Activated CD4-positive, alpha-beta T cell treated with anti-CD3 and anti-CD28 coated beads, Interleukin-2, amount 10 ng/mL, durations not matched to agents 7 days and 5 days (primary cell): ENCODE measurements at regions not wholly inside any gene's neighbourhood (a gene's known extent, or its start where the extent isn't known, plus 50 kb on each side); places are given as distances from the start of the nearest gene placed in this dataset.

ENCODE experiments used
- CTCF ChIA-PET: fragments of 350-600 bp; sonication (Branson Sonifier 250); formaldehyde crosslinking; loops from one replicate; lab custom pipeline; 2021; ENCODE audit warnings: antibody characterized with exemption; lab: Charles Lee
- POLR2A ChIA-PET: fragments of 350-600 bp; sonication (Branson Sonifier 250); formaldehyde crosslinking; loops from one replicate; lab custom pipeline; 2021; ENCODE audit warnings: antibody characterized with exemption; lab: Charles Lee
- DNase-seq: peaks from one replicate; pipeline ENCODE4 v3.0.0-alpha.2; 2020
- H3K27ac Mint-ChIP-seq: one replicate; pipeline ENCODE4 v1.8.0; 2021; ENCODE audit warnings: mild to moderate bottlenecking, moderate library complexity, mixed read lengths
- H3K27me3 Mint-ChIP-seq: one replicate; pipeline ENCODE4 v1.8.0; 2021; ENCODE audit warnings: mixed read lengths
- H3K36me3 Mint-ChIP-seq: one replicate; pipeline ENCODE4 v1.8.0; 2021; ENCODE audit warnings: low read depth, mixed read lengths
- H3K4me1 Mint-ChIP-seq: one replicate; pipeline ENCODE4 v1.8.0; 2021; ENCODE audit warnings: mixed read lengths
- H3K4me3 Mint-ChIP-seq: one replicate; pipeline ENCODE4 v1.8.0; 2021; ENCODE audit warnings: mild to moderate bottlenecking, moderate library complexity, mixed read lengths
- H3K9me3 Mint-ChIP-seq: one replicate; pipeline ENCODE4 v1.8.0; 2021; ENCODE audit warnings: mixed read lengths

DNA sequence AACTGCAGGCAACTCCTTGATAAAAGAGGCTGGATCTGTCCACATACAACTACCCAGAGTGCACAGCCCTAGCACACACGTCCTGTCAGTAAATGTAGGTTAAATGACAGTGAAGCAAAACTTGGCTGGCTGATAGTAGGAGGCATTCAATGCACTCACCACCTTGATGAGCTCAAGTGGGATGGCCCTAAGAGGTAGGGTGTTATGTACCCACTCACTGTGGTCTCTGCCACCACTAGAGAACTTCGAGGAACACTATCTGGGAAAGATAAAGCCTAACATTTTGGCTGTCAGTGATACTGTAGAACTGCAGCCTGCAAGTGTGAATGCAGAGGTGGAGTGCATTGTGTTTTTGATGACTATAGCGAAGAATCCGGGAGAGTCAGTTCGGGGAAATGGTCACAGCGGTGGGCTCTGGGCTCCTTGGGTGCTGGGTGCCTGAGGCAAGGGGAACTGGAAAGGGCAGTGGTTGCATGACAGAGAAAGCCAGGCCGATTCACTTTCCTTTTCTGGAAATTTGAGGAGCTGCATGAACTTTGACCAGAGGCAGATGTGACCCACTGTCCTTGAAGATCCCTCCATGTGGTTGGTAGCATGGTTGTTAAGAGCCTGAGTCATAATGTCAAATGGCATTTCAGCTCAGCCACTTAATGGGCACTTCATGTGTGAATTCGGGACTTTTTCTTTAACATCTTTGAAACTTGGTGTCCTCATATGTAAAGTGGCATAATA is 93.1 kb upstream of the ZPBP start:
- Mint-ChIP-seq H3K4me1 (peaks cover 13% of the 10 kb centered on the region), H3K9me3 (peaks cover 7% of the 10 kb centered on the region), H3K36me3 (peaks cover 3% of the 10 kb centered on the region), H3K27ac (peak overlapping the region; percentile 6), H3K27me3 (peaks cover 7% of the 10 kb centered on the region), H3K4me3 (no peak overlapping the region)
- DNase-seq = no peak
- ChIA-PET POLR2A (no interaction called here), CTCF (interaction anchor here (0.6 to 2.3 kb wide), 6 partner anchors 12 to 182 kb away, joined by 3 to 7 read pairs (median 4); no protein-coding TSS in a partner anchor)

DNA sequence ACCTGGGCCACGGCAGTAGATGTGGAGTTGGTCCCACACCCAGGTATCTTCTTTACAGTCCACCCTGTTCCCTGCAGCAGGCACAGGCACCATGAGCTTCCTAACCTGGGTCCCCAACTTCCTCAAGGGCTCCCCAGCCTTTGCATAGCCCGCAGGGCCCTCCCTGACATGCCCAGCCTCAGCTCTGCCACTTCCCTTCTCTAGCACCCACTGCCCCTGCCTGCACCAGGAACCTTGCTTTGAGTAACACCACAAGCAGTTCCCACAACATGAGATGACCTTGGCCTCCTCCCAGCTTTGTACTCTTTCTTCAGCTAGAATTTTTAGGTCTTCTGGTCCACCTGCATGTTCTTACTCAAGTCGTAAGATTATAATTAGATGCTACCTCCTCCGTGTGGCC is 92.2 kb upstream of the ZPBP start:
- CTCF ChIA-PET = interaction anchor here (1.9 kb wide), 1 partner anchor 29 kb away, joined by 5 read pairs; no protein-coding TSS in a partner anchor
- peaks cover 7% of the 10 kb centered on the region for H3K9me3 Mint-ChIP-seq
- no peaks in the 10 kb centered on the region for H3K36me3 Mint-ChIP-seq
- H3K27me3 Mint-ChIP-seq = peaks cover 3% of the 10 kb centered on the region
- POLR2A ChIA-PET = no interaction called here
- no peak overlapping the region for H3K27ac Mint-ChIP-seq
- DNase-seq = no peak
- H3K4me3 Mint-ChIP-seq = no peak overlapping the region
- peaks cover 13% of the 10 kb centered on the region for H3K4me1 Mint-ChIP-seq

DNA sequence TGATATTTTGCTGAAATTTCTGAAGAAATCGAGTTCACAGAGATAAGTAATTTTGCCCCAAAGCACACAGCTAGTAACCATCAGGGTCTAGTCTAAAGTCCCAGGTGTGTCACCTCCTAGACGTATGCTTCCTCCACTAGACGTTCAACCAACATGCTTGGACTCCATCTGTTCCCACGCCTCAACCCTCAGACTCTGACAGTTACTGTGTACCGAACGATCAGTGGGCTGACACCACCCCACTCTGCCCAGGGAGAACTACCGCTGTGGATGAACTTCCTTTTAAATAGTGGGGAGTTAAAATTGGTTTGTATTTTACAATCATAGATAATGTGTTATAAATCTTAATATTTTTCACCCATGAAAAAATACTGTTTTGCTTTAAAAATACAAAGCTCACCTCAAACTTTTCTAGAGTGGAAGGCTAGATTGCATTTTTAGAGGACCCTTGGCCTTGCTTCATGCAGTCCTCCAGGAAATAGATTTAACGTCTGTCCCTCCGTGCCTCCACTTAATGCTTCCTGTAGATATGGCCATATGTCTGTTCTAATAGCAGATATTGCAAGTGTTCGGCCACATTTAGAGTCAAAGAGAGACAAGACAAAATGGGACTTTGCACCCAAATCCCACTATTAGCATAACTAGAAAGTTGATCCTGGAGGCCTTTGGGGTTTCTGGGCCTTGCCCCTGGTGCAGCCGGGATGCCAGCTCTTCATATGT is 91.4 kb upstream of the ZPBP start:
- Mint-ChIP-seq H3K4me3 (no peak overlapping the region), H3K9me3 (peaks cover 2% of the 10 kb centered on the region), H3K27me3 (peaks cover 7% of the 10 kb centered on the region), H3K4me1 (peaks cover 9% of the 10 kb centered on the region), H3K27ac (no peak overlapping the region), H3K36me3 (no peaks in the 10 kb centered on the region)
- ChIA-PET CTCF (interaction anchor here (0.6 to 1.9 kb wide), 4 partner anchors 10 to 176 kb away, joined by 3 to 5 read pairs (median 4); no protein-coding TSS in a partner anchor), POLR2A (no interaction called here)
- DNase-seq = no peak

DNA sequence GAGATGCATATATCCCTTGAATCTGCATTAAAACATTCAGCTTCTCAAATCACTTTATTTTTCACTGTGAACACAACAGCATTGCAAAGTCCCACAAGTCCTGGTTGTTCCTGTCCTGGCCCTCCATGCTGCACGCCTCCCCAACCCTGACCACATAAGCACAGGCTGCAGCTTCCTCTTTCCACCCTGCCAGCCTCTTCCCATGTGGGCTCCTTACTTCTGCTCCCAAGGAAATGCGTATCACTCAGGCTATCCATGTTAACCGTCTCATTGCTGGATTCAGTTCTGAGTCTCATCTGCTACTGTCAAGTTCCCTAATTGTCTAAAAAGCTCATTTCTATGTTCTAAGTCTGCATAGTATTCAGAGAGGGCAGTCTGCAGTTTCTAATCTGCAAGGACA is 89.7 kb upstream of the ZPBP start:
- POLR2A ChIA-PET = no interaction called here
- H3K27ac Mint-ChIP-seq = no peak overlapping the region
- CTCF ChIA-PET = interaction anchor here (0.8 to 1.5 kb wide), 6 partner anchors 8 to 178 kb away, joined by 3 to 4 read pairs (median 4); no protein-coding TSS in a partner anchor
- no peaks in the 10 kb centered on the region for H3K36me3 Mint-ChIP-seq
- H3K4me3 Mint-ChIP-seq = no peak overlapping the region
- no peaks in the 10 kb centered on the region for H3K9me3 Mint-ChIP-seq
- H3K4me1 Mint-ChIP-seq = peaks cover 8% of the 10 kb centered on the region
- H3K27me3 Mint-ChIP-seq = peaks cover 14% of the 10 kb centered on the region
- DNase-seq = no peak

DNA sequence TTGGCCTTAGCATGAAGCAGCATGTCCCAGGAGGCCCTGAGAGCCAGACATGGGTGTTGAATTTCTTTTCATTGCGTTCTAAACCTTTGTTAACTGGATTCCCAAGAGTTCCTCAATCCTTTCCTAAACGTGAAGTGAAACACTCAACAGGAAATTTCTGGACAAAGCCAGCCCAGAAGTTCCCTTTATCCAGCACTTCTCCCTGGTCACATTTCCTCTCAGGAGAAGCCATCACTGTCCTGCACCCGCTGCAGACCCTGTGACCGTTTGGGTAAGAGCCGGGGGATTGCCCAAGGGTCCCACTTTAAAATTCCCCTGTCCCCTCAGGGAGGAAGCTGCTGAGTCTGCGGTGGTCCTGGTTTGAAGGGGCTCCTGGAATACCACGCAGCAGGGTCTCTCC is 88.0 kb upstream of the ZPBP start:
- H3K4me1 Mint-ChIP-seq = peaks cover 8% of the 10 kb centered on the region
- no peak for DNase-seq
- H3K27ac Mint-ChIP-seq = no peak overlapping the region
- H3K9me3 Mint-ChIP-seq = no peaks in the 10 kb centered on the region
- no peak overlapping the region for H3K4me3 Mint-ChIP-seq
- H3K36me3 Mint-ChIP-seq = no peaks in the 10 kb centered on the region
- CTCF ChIA-PET = interaction anchor here (0.6 to 1.5 kb wide), 2 partner anchors 88 to 150 kb away, joined by 3 to 4 read pairs; partner anchors contain the start of gene ZPBP
- H3K27me3 Mint-ChIP-seq = peaks cover 19% of the 10 kb centered on the region
- POLR2A ChIA-PET = no interaction called here

DNA sequence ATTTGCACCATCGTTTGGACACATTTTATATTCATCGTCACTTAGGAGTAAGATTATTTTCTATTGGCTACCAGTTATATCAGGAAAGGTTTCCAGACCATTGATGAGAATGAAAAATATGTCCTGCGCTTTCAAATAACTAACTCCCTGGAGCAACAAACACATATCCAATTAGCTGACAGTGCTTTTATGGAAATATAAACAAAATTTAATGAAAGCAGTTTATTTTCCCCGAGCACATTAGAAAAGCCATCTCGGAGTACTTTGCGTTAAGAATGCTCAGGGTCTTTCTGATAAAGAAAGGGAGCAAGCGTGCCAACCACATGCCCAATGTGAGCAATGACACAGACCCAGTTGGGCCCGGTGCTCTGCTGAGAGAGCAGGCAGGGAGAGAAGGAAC is 85.1 kb upstream of the ZPBP start:
- no peak for DNase-seq
- no peaks in the 10 kb centered on the region for H3K4me1 Mint-ChIP-seq
- no peak overlapping the region for H3K4me3 Mint-ChIP-seq
- POLR2A ChIA-PET = no interaction called here
- H3K27me3 Mint-ChIP-seq = peaks cover 21% of the 10 kb centered on the region
- H3K36me3 Mint-ChIP-seq = peaks cover 2% of the 10 kb centered on the region
- CTCF ChIA-PET = interaction anchor here (2.2 kb wide), 1 partner anchor 28 kb away, joined by 6 read pairs; no protein-coding TSS in a partner anchor
- H3K9me3 Mint-ChIP-seq = no peaks in the 10 kb centered on the region
- H3K27ac Mint-ChIP-seq = no peak overlapping the region

DNA sequence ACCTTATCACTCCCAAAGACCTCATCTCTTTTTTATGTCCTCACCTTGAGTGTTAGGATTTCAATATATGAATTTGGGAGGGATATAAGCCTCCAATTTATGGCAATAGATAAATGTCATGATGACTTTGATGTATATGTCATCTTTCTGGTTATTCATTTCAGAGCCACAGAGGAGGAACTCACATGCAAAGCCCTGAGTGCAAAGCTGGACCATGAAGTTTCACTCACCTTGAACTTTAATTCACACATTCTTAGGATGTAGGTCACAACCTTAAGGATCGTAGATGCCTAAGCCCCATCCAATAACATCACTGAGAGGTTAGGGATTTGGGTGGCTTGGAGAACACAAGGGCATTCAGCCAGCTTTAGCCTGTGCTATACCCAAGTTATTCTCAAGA is 81.9 kb upstream of the ZPBP start:
- no peaks in the 10 kb centered on the region for H3K9me3 Mint-ChIP-seq
- POLR2A ChIA-PET = no interaction called here
- peaks cover 2% of the 10 kb centered on the region for H3K36me3 Mint-ChIP-seq
- DNase-seq = no peak
- H3K27ac Mint-ChIP-seq = no peak overlapping the region
- H3K4me3 Mint-ChIP-seq = no peak overlapping the region
- H3K4me1 Mint-ChIP-seq = no peaks in the 10 kb centered on the region
- peaks cover 33% of the 10 kb centered on the region for H3K27me3 Mint-ChIP-seq
- CTCF ChIA-PET = interaction anchor here (1.2 to 2.4 kb wide), 3 partner anchors 9 to 31 kb away, joined by 3 to 7 read pairs (median 4); no protein-coding TSS in a partner anchor

DNA sequence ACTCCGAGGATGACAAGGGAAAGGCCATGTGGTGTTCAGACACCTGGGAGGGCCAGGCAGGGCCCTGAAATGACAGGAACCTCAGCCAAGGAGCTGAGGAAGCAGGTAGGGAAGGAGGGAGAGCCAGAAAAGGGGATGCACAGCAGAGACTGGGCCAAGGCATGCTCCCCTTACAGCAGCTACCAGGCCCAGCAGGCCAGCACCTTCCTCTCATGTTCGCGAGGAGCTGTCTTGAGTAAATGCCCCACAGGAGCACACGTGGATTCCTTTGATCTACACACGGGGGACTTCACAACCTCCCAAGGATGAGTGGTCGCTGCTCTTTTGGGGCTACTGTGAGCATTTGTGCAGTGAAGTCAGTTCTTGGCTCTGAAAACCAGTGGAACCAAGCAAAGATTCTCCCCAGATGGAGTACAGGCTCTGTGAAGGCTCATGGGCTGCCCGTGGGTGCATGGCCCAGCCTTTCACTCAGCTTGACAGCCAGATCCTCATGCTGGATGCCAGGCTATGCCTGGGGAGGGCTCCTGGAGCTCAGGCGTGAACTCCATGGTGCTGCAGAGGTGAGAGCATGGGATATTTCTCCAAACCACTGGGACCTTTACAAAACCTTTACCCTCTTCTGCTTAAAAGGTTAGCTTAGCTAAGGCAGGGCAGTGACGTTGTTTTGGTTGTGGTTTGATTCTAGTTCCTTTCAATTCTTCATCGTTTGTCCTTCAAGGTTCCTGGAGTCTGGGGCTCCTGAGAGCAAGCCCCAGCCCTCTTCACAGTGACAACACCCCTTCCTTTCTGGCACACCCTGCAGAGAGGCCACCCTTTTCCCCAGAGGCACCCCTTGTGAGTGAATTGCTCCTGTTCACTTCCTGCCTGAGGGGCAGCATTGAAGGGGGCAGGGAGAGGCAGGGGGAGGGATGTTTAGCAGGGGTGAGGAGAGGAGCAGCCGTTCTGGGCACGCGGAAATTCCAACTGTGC is 74.2 kb upstream of the ZPBP start:
- Mint-ChIP-seq H3K36me3 (peaks cover 2% of the 10 kb centered on the region), H3K27me3 (peaks cover 10% of the 10 kb centered on the region), H3K9me3 (no peaks in the 10 kb centered on the region), H3K27ac (peak overlapping the region; percentile 91), H3K4me3 (no peak overlapping the region), H3K4me1 (peaks cover 61% of the 10 kb centered on the region)
- ChIA-PET POLR2A (no interaction called here), CTCF (interaction anchor here (1.3 kb wide), 1 partner anchor 14 kb away, joined by 7 read pairs; no protein-coding TSS in a partner anchor)
- peak; percentile 44 for DNase-seq

DNA sequence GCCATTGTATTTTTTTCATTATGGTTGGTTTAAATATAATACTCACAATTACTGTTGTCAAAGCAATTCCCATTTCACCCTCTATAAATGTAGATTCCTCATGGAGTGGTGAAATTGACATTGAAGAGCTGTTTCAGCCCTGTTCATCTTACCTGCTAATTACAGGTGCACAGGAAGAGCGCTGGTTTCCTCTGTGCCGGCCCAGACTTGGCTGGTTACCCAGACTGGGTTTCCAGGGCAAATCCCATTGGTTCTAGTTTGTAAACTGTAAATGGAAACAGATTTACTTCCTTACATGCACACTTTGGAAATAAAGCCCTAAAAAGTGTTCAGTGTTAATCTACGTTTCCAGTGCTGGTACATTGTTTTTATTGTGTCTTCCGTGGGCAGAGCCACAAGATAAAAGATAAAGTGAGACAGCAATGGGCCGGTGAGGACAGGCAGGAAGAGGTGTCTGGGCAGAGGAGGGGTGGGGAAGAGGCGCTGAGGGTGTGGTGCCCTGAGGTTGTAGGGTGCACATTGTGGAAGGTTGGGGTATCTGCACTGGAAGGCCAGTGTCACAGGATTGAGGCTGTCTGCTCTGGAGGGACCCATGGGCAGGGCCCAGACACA is 71.6 kb upstream of the ZPBP start:
- H3K27me3 Mint-ChIP-seq = no peaks in the 10 kb centered on the region
- peaks cover 2% of the 10 kb centered on the region for H3K9me3 Mint-ChIP-seq
- ChIA-PET CTCF (interaction anchor here (2.6 kb wide), 1 partner anchor 17 kb away, joined by 9 read pairs; no protein-coding TSS in a partner anchor), POLR2A (no interaction called here)
- peaks cover 72% of the 10 kb centered on the region for H3K4me1 Mint-ChIP-seq
- peaks cover 2% of the 10 kb centered on the region for H3K36me3 Mint-ChIP-seq
- H3K4me3 Mint-ChIP-seq = peak overlapping the region; percentile 49
- peak; percentile 54 for DNase-seq
- H3K27ac Mint-ChIP-seq = peak overlapping the region; percentile 81

DNA sequence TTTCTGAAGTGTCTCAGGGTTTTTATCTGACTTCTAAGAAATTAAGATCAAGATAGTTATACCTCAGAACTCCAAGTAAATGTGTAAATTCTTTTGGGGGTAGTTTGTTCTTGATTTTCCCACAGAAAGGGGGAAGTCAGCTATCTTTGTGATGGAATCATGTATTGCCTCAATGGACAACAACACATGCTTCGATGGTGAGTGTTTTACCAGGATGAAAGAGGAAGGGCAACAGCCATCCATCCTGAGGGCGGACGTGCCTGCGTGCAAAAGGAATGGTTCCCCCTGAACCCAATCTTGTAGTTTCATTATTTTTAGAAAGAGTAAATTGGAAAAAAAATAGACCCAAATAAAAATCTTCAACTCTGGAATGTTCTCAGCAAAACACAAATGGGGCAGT is 67.2 kb upstream of the ZPBP start:
- H3K4me3 Mint-ChIP-seq = no peak overlapping the region
- POLR2A ChIA-PET = no interaction called here
- H3K9me3 Mint-ChIP-seq = peaks cover 2% of the 10 kb centered on the region
- no peak for DNase-seq
- peaks cover 55% of the 10 kb centered on the region for H3K4me1 Mint-ChIP-seq
- peaks cover 2% of the 10 kb centered on the region for H3K36me3 Mint-ChIP-seq
- H3K27me3 Mint-ChIP-seq = no peaks in the 10 kb centered on the region
- H3K27ac Mint-ChIP-seq = no peak overlapping the region
- CTCF ChIA-PET = no interaction called here

DNA sequence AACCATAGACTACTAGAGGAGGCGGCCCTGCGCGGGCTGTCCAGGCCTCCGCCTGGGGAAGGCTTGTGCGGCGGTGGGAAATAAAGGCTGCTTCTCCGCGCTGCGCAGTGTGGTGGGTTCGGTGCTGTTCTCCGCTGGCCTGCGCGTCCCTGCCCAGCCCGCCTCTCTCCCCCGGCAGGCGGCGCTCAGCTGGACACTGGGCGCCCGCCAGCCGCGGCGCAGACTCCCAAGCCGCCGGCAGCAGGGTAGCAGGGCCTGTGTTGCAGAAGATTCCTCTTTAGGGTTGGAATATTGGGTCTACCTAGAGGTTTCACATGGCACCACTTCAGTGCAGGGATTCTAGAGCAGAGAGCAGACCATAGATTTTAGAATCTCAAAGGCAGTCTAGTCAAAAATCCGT is 66.1 kb upstream of the ZPBP start:
- POLR2A ChIA-PET = no interaction called here
- no peaks in the 10 kb centered on the region for H3K27me3 Mint-ChIP-seq
- no peak for DNase-seq
- H3K36me3 Mint-ChIP-seq = peaks cover 2% of the 10 kb centered on the region
- H3K4me3 Mint-ChIP-seq = no peak overlapping the region
- CTCF ChIA-PET = interaction anchor here (1.0 kb wide), 1 partner anchor 281 kb away, joined by 3 read pairs; no protein-coding TSS in a partner anchor
- no peak overlapping the region for H3K27ac Mint-ChIP-seq
- peaks cover 2% of the 10 kb centered on the region for H3K9me3 Mint-ChIP-seq
- H3K4me1 Mint-ChIP-seq = peaks cover 45% of the 10 kb centered on the region
